ENCODE measurements at regions not wholly inside any gene's neighbourhood (a gene's known extent, or its start where the extent isn't known, plus 50 kb on each side); places are given as distances from the start of the nearest gene placed in this dataset.

DNA sequence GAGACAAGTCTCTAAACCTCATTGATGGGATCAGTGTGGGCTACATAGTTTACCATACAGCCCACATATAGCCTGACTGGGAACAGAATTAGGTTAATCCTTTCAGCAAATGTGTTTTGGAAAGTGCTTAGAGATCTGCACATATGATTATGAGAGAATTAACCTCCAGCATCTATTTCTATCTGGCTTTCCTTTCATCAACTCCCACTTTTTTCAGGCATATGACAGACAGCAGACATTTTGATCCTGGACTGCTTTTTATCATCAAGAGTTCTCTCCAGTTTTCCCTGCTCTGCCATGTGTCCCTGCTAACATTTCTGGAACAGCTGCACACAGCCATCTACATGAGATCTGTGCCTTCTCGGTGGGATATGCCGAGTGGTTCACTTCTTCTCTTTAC is 139.5 kb upstream of the LRP1B start:
- TF ChIP-seq, protein P1, sequence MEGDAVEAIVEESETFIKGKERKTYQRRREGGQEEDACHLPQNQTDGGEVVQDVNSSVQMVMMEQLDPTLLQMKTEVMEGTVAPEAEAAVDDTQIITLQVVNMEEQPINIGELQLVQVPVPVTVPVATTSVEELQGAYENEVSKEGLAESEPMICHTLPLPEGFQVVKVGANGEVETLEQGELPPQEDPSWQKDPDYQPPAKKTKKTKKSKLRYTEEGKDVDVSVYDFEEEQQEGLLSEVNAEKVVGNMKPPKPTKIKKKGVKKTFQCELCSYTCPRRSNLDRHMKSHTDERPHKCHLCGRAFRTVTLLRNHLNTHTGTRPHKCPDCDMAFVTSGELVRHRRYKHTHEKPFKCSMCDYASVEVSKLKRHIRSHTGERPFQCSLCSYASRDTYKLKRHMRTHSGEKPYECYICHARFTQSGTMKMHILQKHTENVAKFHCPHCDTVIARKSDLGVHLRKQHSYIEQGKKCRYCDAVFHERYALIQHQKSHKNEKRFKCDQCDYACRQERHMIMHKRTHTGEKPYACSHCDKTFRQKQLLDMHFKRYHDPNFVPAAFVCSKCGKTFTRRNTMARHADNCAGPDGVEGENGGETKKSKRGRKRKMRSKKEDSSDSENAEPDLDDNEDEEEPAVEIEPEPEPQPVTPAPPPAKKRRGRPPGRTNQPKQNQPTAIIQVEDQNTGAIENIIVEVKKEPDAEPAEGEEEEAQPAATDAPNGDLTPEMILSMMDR (IDR thresholded peaks at IDR 0.05) = no peak
- TF ChIP-seq POLR2A (IDR thresholded peaks at IDR 0.05) (no peak), POLR2AphosphoS5 (IDR thresholded peaks at IDR 0.05) (no peak), EP300 (IDR thresholded peaks at IDR 0.05) (no peak)
